ENCODE measurements at regions not wholly inside any gene's neighbourhood (a gene's known extent, or its start where the extent isn't known, plus 50 kb on each side); places are given as distances from the start of the nearest gene placed in this dataset.

DNA sequence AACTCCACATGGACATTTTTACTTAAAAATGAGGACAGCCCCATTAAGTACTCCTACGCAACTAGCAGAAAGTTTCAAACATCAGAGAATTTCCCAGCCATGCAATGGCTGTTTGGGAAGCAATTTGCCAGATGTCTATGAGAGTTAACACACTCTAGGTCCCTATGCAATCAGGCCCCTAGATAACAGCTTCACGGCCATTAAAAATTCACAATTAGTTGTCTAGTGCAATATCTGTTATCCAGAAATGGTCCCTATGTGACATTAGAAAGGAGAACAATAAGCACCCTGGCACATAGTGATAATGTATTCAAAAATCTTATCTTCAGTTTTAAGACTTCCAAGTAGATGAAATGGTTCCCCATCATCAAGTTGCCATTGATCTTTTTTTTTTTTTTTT lies 174.3 kb upstream of the NRSN1 start:
- DNase-seq (ENCODE audit: low spot score), result no peak

DNA sequence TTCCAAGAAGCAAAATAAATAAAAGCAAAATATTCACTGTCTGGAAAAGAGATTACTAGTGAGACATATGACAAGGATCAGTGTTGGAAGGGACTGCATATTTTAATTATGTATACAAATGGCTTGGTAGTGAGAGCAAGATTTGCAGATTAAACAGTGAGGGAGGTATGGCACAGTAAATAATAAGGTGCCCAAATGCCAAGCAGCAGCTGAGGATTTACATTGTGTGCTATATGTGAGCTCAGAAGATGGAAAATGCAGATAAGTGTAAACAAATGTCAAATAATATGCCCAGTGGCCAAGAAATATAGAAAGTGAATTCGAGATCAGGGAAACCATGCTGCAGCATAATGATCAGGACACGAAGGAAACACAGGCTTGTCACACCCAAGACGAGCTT lies 173.8 kb upstream of the NRSN1 start:
- no peak for DNase-seq (ENCODE audit: low spot score)

DNA sequence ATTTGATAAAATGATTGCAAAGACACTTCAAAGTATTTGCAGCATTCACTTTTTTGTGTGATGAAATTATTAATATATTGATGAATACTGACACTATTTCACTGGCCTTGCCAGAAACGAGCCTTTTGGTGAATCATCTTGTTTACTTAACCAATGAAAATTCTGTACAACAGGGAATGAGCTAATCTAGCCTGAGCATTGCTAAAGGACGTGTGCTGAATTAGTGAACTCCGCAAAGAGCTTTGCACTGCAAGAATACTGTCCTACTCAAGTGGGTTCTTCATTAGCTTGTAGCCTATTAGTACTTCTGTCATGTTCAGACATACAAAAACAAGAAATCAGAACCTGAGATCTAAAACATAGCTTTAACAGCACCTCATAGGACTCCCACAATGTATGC lies 172.0 kb upstream of the NRSN1 start:
- DNase-seq (ENCODE audit: low spot score), result no peak

DNA sequence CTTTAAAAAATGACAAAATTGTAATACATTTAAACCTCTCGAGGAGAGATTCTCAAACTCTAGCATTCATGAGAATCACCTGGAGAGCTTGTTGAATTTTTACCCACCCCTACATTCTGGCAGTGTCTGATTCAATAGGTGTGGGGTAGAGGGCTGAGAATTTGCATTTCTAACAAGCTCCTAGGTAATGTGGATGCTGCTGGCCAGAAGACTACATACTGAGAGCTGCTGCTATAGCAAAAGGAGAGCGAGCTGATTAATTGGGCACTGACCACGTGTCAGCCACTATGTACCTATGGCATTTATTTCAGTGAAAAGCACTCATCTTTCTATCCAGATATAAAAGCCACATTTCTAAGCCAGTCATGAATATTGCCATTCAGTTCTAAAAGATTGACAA lies 169.0 kb upstream of the NRSN1 start:
- no peak for DNase-seq (ENCODE audit: low spot score)

DNA sequence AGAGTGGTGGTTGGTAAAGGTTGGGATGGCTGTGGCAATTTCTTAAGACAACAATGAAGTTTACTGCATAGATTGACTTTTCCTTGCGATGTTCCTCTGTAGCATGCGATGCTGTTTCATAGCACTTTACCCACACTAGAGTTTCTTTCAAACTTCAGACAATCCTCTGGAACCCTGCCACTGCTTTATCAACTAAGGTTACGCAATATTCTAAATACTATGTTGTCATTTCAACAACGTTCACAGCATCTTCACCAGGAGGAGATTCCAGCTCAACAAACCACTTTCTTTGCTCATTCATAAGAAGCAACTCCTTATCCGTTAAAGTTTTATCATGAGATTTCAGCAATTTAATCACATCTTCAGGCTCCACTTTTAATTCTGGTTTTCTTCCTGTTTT lies 161.2 kb upstream of the NRSN1 start:
- DNase-seq (ENCODE audit: low spot score), result no peak

DNA sequence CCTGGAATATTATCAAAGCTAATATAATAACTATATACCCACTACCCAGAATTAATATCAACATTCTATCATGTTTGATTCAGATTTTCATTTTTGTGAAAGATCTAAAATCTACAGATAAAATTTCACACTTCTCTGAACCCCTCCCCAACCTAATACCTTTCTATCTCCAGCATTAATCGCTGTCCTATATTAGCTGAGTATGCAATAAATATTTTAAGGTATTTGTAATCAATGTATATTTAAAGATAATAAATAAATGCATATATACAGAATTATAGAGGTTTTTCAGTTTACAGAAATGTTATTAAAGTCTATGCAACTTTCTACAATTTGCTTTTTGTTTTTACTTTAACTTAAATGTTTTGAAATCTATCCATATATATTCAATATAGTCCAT lies 156.7 kb upstream of the NRSN1 start:
- DNase-seq (ENCODE audit: low spot score), result no peak

DNA sequence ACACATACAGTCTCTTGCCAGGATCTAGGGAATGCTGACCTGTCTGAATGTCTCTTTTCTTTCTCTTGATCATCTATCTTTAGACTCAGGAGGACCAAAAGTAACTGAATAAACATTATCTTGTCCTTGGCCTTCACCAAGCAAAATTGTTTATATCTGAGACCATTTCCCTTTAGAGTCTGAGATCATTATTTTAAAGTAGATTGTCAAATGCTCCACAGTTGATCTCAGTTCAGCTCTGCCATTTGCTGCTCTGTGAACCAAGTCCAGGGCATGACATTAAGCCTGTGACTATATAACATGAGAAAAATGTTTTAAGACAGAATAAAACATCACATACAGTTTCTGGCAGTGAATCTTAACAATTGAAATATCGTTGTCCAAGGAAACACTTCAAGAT lies 148.3 kb upstream of the NRSN1 start:
- no peak for DNase-seq (ENCODE audit: low spot score)

DNA sequence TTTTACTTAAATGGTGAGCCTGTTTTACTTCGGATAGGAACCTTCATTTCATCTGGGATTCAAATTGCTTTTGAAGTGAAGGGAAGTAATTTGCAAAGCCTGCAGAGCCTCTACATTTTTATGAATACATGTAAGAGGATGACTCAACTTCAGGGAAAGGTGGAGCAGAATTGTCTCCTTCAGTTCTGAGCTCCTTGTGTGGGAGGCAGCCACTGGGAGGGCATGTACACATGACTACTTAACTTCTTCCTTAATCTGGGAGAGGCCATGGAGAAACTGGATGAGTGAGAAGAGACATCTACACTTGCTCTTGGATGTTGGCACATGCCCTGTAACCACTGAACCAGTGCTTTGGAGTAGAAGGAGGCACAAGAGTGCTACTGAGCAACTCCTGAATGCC lies 145.1 kb upstream of the NRSN1 start:
- no peak for DNase-seq (ENCODE audit: low spot score)

DNA sequence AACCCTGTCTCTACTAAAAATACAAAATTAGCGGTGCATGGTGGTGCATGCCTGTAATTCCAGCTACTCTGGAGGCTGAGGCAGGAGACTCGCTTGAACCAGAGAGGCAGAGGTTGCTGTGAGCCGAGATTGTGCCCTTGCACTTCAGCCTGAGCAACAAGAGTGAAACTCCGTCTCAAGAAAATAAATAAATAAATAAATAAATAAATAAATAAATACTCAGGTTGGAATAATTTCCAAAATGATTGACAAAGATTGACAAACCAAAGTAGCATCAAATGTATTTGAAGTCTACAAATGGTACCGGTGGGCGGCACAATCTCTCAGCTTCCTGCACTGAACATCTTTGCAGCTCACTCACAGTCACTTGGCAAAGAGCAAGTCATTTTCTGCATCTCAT lies 144.1 kb upstream of the NRSN1 start:
- DNase-seq (ENCODE audit: low spot score), result no peak

DNA sequence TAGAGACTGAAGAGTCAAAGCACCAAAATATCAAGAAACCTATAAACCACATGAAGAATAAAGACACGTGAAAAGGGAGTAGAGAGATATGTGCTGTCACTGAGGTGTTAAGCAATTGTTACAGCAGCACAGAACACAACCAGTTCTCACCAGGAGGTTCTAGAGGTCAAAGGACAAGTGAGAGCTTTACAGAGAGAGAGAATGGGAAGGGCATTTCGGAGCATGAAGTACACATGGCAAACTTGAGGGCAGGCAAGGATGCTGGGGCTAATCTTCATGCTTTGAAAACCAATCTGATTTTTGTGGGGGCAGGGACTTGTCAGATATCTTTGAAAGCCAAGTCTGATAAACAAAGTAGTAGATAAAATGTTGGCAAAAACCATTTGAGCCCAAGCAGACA lies 142.3 kb upstream of the NRSN1 start:
- no peak for DNase-seq (ENCODE audit: low spot score)

DNA sequence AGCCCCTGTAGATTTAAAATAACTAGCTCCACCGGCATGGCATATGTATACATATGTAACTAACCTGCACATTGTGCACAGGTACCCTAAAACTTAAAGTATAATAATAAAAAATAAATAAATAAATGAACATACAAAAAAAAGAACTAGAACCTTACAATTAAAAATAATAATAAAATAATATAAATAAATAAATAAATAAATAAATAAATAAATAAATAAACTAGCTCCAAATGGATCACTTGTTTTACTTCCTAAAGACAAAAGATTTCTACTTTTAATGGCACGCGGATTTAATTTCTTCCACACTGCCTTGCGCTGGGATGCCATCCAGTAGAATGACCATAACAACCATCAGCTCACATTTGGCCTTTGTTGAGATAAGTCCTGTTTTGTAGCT lies 141.0 kb upstream of the NRSN1 start:
- DNase-seq (ENCODE audit: low spot score), result no peak

DNA sequence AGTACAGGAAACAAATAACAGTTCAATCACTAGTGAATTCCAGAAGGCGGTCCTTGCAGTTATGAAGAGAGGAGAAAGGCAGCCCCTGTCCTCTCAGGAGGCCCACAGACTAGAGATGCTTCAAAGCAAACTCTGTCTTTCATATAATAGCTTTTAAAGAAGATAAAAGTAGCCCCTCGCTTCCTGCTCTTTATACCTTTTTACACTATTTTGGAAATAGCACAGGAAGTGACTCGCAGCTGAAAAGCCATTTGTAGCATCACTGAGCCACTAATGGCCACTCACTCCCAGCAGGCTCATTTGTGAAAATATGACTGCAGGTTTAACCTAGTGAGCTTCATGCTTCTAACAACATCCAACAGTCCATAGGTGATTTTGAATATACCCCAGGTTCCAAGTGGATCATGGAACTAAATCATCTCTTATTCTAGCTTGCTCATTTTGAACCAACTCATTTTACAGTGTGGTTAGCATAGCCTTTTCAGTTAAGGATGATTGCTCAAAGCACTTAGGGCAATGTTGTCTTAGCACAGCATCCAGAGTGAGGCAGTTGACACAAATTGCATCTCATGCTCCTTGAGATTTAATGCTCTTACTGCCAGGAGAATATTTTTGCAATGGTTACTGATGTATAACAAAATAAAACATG lies 136.0 kb upstream of the NRSN1 start:
- DNase-seq (ENCODE audit: low spot score), result no peak

DNA sequence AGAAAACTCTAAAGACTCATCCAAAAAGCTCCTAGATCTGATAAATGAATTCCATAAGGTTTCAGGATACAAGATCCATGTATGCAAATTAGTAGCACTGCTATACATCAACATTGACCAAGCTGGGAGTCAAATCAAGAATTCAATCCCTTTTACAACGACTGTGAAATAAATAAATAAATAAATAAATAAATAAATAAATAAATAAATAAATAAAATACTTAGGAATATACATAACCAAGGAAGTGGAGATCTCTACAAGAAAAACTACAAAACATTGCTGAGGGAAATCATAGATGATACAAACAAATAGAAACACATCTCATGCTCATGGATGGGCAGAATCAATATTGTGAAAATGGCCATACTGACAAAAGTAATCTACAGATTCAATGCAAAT lies 132.0 kb upstream of the NRSN1 start:
- no peak for DNase-seq (ENCODE audit: low spot score)

DNA sequence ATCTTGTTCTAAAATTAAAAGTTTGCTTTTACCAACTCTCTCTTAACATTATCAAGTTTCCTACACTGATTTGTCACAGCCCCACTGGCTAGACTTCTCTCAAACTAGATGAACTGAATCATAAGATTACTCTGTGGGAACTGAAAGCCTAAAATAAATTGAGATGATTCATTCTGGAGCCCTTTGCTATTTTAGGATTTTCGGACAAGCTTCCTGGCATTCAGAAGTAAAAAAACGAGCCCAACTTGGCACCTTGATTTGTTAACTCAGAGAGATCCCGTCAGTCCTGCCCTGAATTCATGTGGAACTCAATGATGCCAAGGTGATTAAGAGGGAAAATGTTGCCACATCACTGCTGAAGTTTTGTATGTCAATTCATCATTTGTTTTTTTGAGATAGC lies 122.0 kb upstream of the NRSN1 start:
- no peak for DNase-seq (ENCODE audit: low spot score)

DNA sequence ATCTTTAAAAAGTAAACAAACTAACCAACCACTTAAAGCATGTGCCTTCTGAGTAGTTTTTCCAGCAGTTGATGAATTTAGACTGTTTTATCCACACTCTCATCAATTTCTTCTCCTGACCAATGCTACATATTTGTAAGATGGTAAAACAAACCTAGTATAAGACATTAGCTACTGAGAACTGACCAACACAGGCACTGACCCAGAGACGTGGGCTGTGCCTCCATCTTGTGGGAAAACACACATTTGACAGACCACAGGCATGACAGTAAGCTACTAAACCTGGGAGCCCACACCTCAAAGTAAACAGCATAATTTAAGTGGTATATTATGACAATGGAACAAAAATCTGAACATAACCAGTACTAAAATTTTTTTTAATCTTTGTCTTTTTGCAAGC lies 121.4 kb upstream of the NRSN1 start:
- no peak for DNase-seq (ENCODE audit: low spot score)

DNA sequence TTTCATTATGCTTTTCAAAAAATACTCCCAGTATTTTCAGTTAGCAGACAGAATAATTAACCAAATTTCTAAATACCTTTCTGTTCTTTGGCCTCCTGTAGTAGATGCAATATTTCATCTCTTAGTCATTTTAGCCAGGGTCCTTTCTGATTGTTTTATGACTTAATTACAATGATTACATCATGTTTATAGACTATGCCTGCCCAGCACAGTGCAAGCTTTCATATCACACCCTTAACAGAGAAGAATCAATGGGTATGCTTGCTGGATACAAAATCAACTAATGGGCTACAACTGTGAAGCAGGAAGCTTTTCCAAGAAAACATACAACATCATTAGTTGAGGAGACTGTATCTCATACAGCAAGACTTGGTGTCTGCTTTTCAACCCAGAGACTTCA lies 119.8 kb upstream of the NRSN1 start:
- DNase-seq (ENCODE audit: low spot score), result no peak

DNA sequence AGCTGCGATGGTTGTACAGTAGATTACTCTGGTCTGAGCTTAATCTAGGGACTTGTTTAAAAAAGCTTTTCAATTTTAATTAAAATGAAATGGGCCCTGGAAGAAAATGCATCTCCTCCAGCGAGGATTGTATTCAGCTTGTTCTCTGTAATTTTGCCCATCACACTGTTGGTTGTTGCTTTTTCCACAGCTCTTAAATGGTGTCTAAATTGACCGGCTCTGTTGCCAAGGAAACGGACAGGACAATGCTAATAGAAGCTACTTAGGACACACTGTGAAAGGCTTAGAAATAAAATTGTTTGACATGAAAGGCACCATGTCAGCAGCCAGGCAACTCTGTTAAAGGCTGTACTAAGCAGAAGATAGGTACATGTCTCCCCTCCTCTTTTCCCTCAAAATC lies 116.7 kb upstream of the NRSN1 start:
- DNase-seq (ENCODE audit: low spot score), result no peak

DNA sequence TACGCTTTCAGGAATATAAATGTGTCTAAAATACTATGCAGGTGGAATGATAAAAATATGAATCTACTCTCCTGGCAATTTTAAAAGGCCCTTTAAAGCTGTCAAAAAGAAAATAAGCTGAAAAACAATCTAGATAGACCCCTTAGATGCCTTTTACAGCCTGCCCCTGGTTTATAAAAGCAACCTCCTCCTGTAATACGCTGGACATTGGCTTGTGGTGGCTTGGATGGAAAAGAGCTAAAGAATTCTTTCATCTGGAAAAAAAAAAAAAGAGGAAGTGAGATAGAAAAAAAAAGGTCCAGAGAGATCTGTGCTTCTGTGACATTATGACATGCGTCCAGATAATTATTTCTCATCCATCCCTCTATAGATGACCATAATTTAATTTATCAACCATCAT lies 115.9 kb upstream of the NRSN1 start:
- no peak for DNase-seq (ENCODE audit: low spot score)

DNA sequence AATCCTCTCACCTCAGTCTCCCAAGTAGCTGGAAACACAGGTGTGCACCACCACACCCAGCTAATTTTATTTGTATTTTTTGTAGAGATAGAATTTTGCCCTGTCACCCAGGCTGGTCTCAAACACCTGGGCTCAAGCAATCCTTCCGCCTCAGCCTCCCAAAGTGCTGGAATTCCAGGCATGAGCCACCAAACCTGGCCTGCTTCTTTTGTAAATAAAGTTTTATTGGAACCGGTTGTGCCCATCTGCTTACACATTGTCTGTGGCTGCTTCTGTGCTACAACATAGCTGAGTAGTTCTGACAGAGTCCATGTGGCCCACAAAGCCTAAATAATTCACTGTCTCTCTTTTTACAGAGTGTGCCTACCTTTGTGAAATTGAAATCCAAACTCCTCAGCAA lies 109.7 kb upstream of the NRSN1 start:
- no peak for DNase-seq (ENCODE audit: low spot score)

DNA sequence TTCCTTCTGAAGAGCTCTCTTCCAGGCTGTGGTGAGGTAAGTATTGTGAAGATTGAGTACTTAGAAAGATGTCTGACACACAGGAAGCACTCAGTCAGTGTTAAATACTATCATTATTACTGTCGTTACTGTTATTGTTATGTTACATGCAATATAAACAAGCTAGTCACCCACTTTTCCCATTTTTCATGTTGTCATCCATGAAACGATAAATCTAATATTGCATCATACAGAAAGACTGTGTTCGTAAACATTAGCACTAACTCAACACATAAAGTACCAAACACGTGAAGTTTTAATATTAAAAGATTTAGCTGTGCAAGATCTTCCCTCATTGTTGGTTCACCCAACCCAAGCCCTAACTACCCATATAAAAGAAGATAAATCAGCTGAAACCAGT lies 109.2 kb upstream of the NRSN1 start:
- DNase-seq (ENCODE audit: low spot score), result no peak

DNA sequence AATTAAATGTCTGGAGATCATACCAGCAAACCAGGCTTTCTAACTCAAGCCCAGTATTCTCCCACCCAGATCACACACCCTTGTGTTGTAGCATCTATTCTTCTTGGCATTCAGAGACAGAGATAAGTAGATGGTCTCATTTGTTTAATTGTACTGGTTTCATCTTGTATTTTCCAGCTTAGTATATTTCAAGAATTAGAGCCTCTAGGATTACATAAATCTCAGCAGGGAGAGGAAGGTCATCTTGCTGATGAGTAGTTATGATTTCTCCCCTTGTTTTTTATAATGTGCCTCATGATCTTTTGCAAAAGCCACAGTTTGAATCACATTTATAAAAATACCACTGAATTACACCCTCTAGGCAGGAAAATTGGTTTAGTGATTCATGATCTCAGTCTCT lies 106.6 kb upstream of the NRSN1 start:
- DNase-seq (ENCODE audit: low spot score), result no peak

DNA sequence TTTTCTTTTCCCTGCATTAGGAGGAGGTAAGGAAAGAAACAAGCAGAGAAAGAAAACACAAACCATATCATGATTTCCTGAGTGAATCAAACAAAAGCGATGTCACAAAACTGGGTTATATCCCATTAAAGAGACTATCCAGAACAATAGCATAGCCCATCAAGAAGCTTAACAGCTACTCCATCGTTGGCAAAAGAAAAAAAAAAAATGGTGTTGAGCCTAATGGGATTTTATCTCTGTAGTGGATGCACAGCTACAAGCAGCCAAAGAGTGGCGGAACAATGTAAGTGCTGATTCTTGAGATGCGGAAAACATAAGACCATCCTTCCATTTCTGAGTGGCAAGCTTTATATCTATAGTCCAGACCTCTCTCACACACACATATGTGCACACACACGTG lies 106.2 kb upstream of the NRSN1 start:
- no peak for DNase-seq (ENCODE audit: low spot score)

DNA sequence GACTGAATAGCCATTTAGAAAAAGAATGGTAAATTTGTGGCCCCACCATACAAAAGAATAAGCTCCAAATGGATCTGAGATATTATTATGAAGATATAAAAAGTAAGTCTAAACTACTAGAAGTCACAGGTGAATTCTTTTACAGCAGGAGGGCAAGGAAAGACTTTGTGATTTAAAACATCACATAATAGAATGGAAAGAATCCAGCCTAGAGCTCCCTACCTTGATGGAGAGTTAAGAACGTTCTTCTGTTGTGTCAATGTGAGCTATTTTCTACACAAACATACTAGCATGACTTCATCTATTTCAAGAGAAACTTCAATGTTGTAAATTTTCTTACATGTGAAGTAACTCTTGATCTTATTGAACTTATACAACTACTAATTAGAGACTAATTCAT lies 100.0 kb upstream of the NRSN1 start:
- no peak for DNase-seq (ENCODE audit: low spot score)

DNA sequence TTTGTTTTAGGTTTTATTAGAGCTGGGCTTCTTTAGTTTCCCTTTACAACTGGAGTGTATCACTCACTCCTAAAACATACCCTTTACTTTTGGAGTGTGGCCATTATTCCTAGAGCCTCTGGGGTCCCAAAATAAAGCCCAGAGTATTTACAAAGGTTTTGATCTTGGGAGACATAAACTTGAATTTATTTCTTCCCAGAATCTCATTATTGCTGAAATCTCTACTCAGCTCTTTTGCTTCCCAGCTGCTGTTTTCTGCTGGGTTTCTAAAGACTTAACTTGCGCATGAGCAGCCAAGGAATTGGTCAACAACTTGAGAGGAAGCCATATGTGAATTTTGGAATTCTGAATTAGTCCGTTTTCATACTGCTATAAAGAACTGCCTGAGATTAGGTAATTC lies 94.5 kb upstream of the NRSN1 start:
- no peak for DNase-seq (ENCODE audit: low spot score)

Measured in NAMALWA (cell line).